NB4 (cell line): ENCODE measurements at regions not wholly inside any gene's neighbourhood (a gene's known extent, or its start where the extent isn't known, plus 50 kb on each side); places are given as distances from the start of the nearest gene placed in this dataset.

Experiments used
- POLR2A ChIP-seq: IDR thresholded peaks from 2 replicates; pipeline ENCODE4 v1.6.1; 2011; ENCODE audit warnings: mild to moderate bottlenecking; ENCODE audit not compliant: insufficient read length; ENCODE audit errors: extremely low read depth
- TF ChIP-seq, protein P1 (sequence below): IDR thresholded peaks from 2 replicates; pipeline ENCODE4 v1.6.1; 2011; ENCODE audit warnings: low read depth, low read length
- TF ChIP-seq, protein P2 (sequence below): IDR thresholded peaks from one replicate; pipeline ENCODE4 v1.5.1; 2012; ENCODE audit warnings: low read depth, low read length

DNA sequence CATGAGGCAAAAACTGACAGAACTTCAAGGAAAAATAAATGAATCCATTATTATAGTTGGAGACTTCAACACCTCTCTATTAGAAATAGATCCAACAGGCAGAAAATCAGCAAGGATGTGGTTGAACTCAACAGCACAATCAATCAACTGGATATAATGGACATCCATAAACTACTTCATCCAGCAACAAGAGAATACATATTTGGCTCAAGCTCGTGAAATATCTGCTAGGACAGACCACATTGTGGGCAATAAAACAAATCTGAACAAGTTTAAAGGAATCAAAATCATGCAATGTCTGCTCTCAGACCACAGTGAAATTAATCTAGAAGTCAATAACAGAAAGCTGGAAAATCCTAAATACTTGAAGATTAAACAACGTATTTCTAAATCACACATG is 362.6 kb downstream of the CD109 start:
- TF ChIP-seq, protein P1, sequence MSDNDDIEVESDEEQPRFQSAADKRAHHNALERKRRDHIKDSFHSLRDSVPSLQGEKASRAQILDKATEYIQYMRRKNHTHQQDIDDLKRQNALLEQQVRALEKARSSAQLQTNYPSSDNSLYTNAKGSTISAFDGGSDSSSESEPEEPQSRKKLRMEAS: no peak
- no peak for TF ChIP-seq POLR2A
- TF ChIP-seq, protein P2, sequence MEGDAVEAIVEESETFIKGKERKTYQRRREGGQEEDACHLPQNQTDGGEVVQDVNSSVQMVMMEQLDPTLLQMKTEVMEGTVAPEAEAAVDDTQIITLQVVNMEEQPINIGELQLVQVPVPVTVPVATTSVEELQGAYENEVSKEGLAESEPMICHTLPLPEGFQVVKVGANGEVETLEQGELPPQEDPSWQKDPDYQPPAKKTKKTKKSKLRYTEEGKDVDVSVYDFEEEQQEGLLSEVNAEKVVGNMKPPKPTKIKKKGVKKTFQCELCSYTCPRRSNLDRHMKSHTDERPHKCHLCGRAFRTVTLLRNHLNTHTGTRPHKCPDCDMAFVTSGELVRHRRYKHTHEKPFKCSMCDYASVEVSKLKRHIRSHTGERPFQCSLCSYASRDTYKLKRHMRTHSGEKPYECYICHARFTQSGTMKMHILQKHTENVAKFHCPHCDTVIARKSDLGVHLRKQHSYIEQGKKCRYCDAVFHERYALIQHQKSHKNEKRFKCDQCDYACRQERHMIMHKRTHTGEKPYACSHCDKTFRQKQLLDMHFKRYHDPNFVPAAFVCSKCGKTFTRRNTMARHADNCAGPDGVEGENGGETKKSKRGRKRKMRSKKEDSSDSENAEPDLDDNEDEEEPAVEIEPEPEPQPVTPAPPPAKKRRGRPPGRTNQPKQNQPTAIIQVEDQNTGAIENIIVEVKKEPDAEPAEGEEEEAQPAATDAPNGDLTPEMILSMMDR: no peak
